Left renal pelvis (tissue), 4 donors: ENCODE measurements at regions not wholly inside any gene's neighbourhood (a gene's known extent, or its start where the extent isn't known, plus 50 kb on each side); places are given as distances from the start of the nearest gene placed in this dataset.
"Not testable (repeated sequence)": the region's sequence is repeated elsewhere in the genome, so short reads cannot be mapped to it uniquely, and the experiment has no call there.

Experiments used
- DNase-seq, 4 donors: peaks; one replicate each; pipeline ENCODE4 v3.0.0-alpha.2; 2013; ENCODE audit warnings: low read depth in 4 of 4, low spot score in 3 of 4

- no peak for DNase-seq
These were observed 1681.0 kb downstream of the NCAM2 start for GRCh38 chr21:22679207-22679606.

GRCh38 chr21:22691658-22692057, 1693.4 kb downstream of the NCAM2 start:
- no peak for DNase-seq

- DNase-seq, result no peak
These were observed 1705.3 kb downstream of the NCAM2 start for GRCh38 chr21:22703521-22703920.

- peak in 1 of 4 donors; percentile 3 for DNase-seq
These were observed 1712.5 kb downstream of the NCAM2 start for GRCh38 chr21:22710721-22711120.

- no peak for DNase-seq
These were observed 1713.4 kb downstream of the NCAM2 start for GRCh38 chr21:22711636-22712035.

GRCh38 chr21:22725436-22725835, 1727.2 kb downstream of the NCAM2 start:
- no peak for DNase-seq

- DNase-seq, result no peak
These were observed 1729.9 kb downstream of the NCAM2 start for GRCh38 chr21:22728091-22728490.

GRCh38 chr21:22743085-22743484, 1744.9 kb downstream of the NCAM2 start:
- DNase-seq, result no peak

GRCh38 chr21:22754746-22755145, 1756.5 kb downstream of the NCAM2 start:
- no peak for DNase-seq

GRCh38 chr21:22758478-22758877, 1760.3 kb downstream of the NCAM2 start:
- DNase-seq, result no peak

- no peak for DNase-seq
These were observed 1764.3 kb downstream of the NCAM2 start for GRCh38 chr21:22762463-22762862.

GRCh38 chr21:22763442-22763841, 1765.2 kb downstream of the NCAM2 start:
- no peak for DNase-seq

GRCh38 chr21:22764222-22764621, 1766.0 kb downstream of the NCAM2 start:
- no peak for DNase-seq

GRCh38 chr21:22791376-22791775, 1793.2 kb downstream of the NCAM2 start:
- no peak for DNase-seq

- DNase-seq, result peak in 3 of 4 donors; percentile 14 to 22 (median 20)
These were observed 1793.9 kb downstream of the NCAM2 start for GRCh38 chr21:22791986-22792560.

GRCh38 chr21:22795091-22795490, 1796.9 kb downstream of the NCAM2 start:
- no peak for DNase-seq

GRCh38 chr21:22795644-22796043, 1797.4 kb downstream of the NCAM2 start:
- no peak for DNase-seq

GRCh38 chr21:22796147-22796546, 1797.9 kb downstream of the NCAM2 start:
- no peak for DNase-seq

- no peak for DNase-seq
These were observed 1805.9 kb downstream of the NCAM2 start for GRCh38 chr21:22804151-22804550.

GRCh38 chr21:22806278-22806677, 1808.1 kb downstream of the NCAM2 start:
- DNase-seq, result no peak

GRCh38 chr21:22813201-22813600, 1815.0 kb downstream of the NCAM2 start:
- DNase-seq, result no peak

- not testable (repeated sequence) for DNase-seq
These were observed 1820.7 kb downstream of the NCAM2 start for GRCh38 chr21:22818681-22819485.
